Esophagus squamous epithelium (tissue), 5 donors: ENCODE measurements at regions not wholly inside any gene's neighbourhood (a gene's known extent, or its start where the extent isn't known, plus 50 kb on each side); places are given as distances from the start of the nearest gene placed in this dataset.

Experiments
- DNase-seq: peaks from one replicate; lab custom pipeline; 2025; lab: John Stamatoyannopoulos, UW
- H3K27ac ChIP-seq, 4 donors: fragments of 200-600 bp; sonication (generic); one replicate each; pipeline ENCODE4 v1.5.1; 2016 to 2019; ENCODE audit warnings: mild to moderate bottlenecking in 1 of 4
- H3K27me3 ChIP-seq, 4 donors: fragments of 200-600 bp; sonication (generic); 1 replicate in 3 of 4; 2 replicates in 1 of 4; pipeline versions ENCODE4 v1.5.1 to v1.6.0; 2017 to 2021; ENCODE audit warnings: antibody characterized with exemption in 1 of 4
- H3K36me3 ChIP-seq, 3 donors: fragments of 200-600 bp; sonication (generic); one replicate each; pipeline ENCODE4 v1.5.1; 2016 to 2019
- H3K4me1 ChIP-seq, 3 donors: fragments of 200-600 bp; sonication (generic); one replicate each; pipeline ENCODE4 v1.5.1; 2017 to 2019
- H3K4me3 ChIP-seq, 4 donors: fragments of 200-600 bp; sonication (generic); 1 replicate in 3 of 4; 2 replicates in 1 of 4; pipeline ENCODE4 v1.5.1; 2016 to 2019; ENCODE audit warnings: mild to moderate bottlenecking in 2 of 4, moderate library complexity in 1 of 4
- H3K9me3 ChIP-seq, 3 donors: fragments of 200-600 bp; sonication (generic); one replicate each; pipeline ENCODE4 v1.5.1; 2016 to 2019
- POLR2A ChIP-seq, 4 donors: fragments of 450-650 bp; IDR thresholded peaks; one replicate each; pipeline ENCODE4 v1.6.1; 2017; ENCODE audit warnings: antibody characterized with exemption in 4 of 4, mild to moderate bottlenecking in 4 of 4, moderate library complexity in 3 of 4
- WGBS, 2 donors: methylation state at CpG; one replicate each; pipeline ENCODE4 v1.1.5; 2018; 5-methylcytosine and 5-hydroxymethylcytosine counted together
- intact Hi-C: fragments of 100-400 bp; cut with DNase I; formaldehyde crosslinking; loops from one replicate; pipeline ENCODE4 v1.15.0; 2022
- TF ChIP-seq, protein P1 (sequence below), 6 experiments: fragments of 450-650 bp in 4 of 6; fragments of 200-600 bp in 2 of 6; sonication (generic) in 2 of 6; IDR thresholded peaks; one replicate each; pipeline ENCODE4 v1.5.1; 2016 to 2019; ENCODE audit warnings: antibody characterized with exemption in 6 of 6, mild to moderate bottlenecking in 4 of 6, moderate library complexity in 4 of 6
- donor health status: DM: yes; HTN: yes; CAD: no.

DNA sequence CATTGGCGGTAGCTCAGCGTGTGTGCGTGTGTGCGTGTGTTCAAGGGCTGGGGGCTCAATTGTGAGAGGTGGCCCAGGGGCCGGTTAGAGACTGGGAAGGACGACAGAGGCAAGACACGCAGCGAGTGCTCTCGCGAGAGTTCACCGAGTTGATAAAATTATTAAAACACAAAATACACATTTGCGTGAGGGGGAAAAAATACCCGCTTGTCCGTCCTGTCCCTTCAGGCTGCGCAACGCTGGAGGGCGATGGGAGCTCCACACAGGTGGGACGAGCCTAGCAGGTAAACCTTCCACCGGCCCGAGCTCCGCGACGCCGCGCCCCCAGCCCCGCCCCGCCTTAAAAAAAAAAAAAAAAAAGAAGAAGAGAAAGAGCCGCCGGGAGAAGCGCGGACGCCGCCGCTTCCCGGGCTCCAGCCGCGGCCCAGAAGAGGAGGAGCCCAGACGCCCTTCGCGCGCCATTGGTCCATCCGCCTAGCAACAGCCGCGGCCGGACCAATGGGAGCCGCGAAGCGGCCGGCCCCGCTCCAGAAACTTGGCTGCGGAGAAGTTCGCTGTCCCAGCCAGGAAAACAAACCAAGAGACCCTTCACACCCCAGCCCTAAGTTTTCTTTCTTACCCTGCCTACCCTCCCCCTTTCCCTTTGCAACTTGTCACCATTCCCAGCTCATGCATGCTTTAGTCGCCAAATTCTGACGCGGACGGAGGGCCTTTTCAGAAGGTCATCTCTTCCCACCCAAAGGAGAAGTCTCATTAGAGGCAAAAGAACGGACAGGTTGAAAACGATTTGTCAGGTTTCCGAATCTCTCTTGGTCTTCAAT is 169.9 kb upstream of the MAF start:
- no peaks in the 10 kb centered on the region for H3K36me3 ChIP-seq
- 2% methylated on average over 47 to 52 of the region's 59 CpGs for WGBS, 2 donors
- H3K4me3 ChIP-seq, result peak overlapping the region; percentile 36 to 71 (median 54)
- TF ChIP-seq, protein P1, sequence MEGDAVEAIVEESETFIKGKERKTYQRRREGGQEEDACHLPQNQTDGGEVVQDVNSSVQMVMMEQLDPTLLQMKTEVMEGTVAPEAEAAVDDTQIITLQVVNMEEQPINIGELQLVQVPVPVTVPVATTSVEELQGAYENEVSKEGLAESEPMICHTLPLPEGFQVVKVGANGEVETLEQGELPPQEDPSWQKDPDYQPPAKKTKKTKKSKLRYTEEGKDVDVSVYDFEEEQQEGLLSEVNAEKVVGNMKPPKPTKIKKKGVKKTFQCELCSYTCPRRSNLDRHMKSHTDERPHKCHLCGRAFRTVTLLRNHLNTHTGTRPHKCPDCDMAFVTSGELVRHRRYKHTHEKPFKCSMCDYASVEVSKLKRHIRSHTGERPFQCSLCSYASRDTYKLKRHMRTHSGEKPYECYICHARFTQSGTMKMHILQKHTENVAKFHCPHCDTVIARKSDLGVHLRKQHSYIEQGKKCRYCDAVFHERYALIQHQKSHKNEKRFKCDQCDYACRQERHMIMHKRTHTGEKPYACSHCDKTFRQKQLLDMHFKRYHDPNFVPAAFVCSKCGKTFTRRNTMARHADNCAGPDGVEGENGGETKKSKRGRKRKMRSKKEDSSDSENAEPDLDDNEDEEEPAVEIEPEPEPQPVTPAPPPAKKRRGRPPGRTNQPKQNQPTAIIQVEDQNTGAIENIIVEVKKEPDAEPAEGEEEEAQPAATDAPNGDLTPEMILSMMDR (IDR thresholded peaks at IDR 0.05), result peak in 1 of 6 experiments; percentile 2
- no peak for TF ChIP-seq POLR2A (IDR thresholded peaks at IDR 0.05)
- peak; percentile 17 for DNase-seq
- peak overlapping the region; percentile 83 to 92 (median 90) for H3K27ac ChIP-seq
- intact Hi-C loops, result no loop called here
- no peaks in the 10 kb centered on the region for H3K9me3 ChIP-seq
- H3K27me3 ChIP-seq, result no peaks in the 10 kb centered on the region
- H3K4me1 ChIP-seq, result peaks cover 17 to 55% (median 27%) of the 10 kb centered on the region in 3 donors

DNA sequence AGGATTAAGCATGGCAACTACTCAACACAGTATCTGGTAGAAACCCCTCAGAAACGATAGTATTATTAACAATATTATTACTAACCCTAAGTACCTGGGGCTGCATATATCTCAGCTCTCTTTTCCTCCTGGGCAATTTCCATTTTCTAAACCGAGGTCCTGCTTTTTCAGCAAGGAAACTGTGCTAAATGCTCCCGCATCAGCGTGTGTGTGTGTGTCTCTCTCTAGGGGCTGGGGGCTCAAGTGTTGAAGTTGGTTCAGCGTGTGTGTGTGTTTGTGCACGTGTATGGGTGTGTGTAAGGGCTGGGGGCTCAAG is 169.3 kb upstream of the MAF start:
- H3K4me3 ChIP-seq, result peak overlapping the region; percentile 36 to 71 (median 54)
- H3K36me3 ChIP-seq, result no peaks in the 10 kb centered on the region
- H3K27ac ChIP-seq, result peak overlapping the region; percentile 83 to 92 (median 90)
- peaks cover 17 to 50% (median 24%) of the 10 kb centered on the region in 3 donors for H3K4me1 ChIP-seq
- no peaks in the 10 kb centered on the region for H3K27me3 ChIP-seq
- no peak for TF ChIP-seq POLR2A (IDR thresholded peaks at IDR 0.05)
- TF ChIP-seq, protein P1 (IDR thresholded peaks at IDR 0.05), result no peak
- WGBS, 2 donors, result 2 to 7% methylated on average over 4 to 6 of the region's 6 CpGs
- DNase-seq, result no peak
- intact Hi-C loops, result no loop called here
- no peaks in the 10 kb centered on the region for H3K9me3 ChIP-seq

DNA sequence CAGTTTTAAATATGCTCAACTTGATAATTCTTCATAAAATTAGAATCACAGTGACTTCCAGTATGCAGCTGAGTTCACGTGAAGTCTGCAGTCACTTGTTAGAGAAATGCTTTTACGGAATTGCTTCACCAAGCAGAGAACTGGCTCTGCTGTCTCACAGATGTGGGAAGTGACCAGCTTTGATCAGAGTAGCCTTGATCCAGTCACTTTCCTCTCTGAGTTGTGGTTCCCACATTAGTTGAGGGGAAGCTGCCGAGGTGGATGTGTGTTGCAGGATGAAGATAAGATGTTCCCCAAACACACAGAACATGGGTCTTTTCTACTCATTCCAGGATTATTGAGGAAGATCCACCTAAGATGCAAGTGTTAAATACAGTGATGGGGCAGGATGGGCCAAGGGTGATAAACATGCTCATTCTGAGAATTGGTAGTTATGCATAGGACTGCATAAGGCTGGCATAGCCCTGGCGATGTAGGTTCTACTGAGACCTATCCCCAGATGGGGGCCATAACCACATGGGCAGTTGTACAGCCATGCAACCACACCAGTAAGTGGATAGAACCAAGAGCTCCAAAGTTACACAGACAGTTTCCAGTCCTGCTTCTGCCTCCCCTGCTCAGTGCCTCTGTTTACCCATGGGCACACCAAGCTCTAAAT is 168.9 kb upstream of the MAF start:
- WGBS, 2 donors, result 59 to 61% methylated on average over 3 to 4 of the region's 4 CpGs
- H3K4me3 ChIP-seq, result peak overlapping the region in 2 of 4 donors; percentile 51 to 71

DNA sequence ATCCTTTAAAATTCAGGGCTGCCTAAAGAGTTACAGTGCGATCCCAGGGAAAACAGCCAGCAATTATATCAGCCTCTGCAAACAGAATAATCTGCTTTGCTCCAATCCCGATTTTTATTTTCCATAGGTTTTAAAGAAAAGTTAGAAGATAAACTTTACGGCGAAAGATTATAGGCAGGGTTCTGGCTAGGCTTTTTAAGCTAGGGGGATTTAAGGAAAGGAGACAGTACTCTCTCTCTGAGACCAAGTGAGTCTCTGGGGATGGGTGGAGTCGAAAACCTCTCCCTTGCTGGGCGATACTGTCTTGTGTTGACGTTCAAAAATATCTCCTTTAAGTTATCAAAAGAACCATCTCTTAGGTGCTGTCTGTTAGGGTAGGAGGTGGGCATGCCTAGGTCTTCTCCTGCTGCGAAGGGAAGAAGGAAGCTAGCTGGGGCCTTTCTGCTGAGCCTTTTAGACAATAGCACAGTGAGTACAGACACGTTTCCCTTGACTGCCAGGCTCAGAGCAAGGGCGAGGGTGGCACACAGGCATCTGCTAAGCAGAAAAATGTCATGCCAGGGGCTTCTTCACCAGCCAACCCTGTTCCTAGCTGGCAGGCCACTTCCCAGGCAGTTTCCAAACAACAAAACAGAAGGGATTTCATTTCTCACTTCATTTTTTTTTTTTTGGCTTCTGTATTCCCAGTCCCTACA is 167.9 kb upstream of the MAF start:
- no peak for DNase-seq
- WGBS, 2 donors, result 21 to 25% methylated on average over 9 to 10 of the region's 10 CpGs
- Histone ChIP-seq H3K9me3 (no peaks in the 10 kb centered on the region), H3K27me3 (no peaks in the 10 kb centered on the region), H3K4me1 (peaks cover 17 to 52% (median 24%) of the 10 kb centered on the region in 3 donors), H3K36me3 (no peaks in the 10 kb centered on the region), H3K27ac (peak overlapping the region; percentile 83 to 90 (median 90)), H3K4me3 (peak overlapping the region; percentile 12 to 58 (median 35))
- intact Hi-C loops, result no loop called here
- TF ChIP-seq, protein P1 (IDR thresholded peaks at IDR 0.05), result no peak

More for the DNA sequence above, 168.9 kb upstream of the MAF start:
- Histone ChIP-seq H3K4me1 (peaks cover 17 to 47% (median 24%) of the 10 kb centered on the region in 3 donors), H3K27ac (peak overlapping the region; percentile 83 to 92 (median 90)), H3K36me3 (no peaks in the 10 kb centered on the region), H3K27me3 (no peaks in the 10 kb centered on the region), H3K9me3 (no peaks in the 10 kb centered on the region)
- DNase-seq, result no peak
- intact Hi-C loops, result no loop called here
- TF ChIP-seq, protein P1 (IDR thresholded peaks at IDR 0.05), result no peak
- no peak for TF ChIP-seq POLR2A (IDR thresholded peaks at IDR 0.05)
